HG02981 (cell line): ENCODE measurements at regions not wholly inside any gene's neighbourhood (a gene's known extent, or its start where the extent isn't known, plus 50 kb on each side); places are given as distances from the start of the nearest gene placed in this dataset.
"Not testable (repeated sequence)": the region's sequence is repeated elsewhere in the genome, so short reads cannot be mapped to it uniquely, and the experiment has no call there.

Experiments
- ATAC-seq: cut with Tn5 transposase; IDR thresholded peaks from one replicate; pipeline ENCODE4 v1.9.1; 2021; ENCODE audit warnings: mild to moderate bottlenecking, moderate library complexity; ENCODE audit not compliant: unreplicated experiment

DNA sequence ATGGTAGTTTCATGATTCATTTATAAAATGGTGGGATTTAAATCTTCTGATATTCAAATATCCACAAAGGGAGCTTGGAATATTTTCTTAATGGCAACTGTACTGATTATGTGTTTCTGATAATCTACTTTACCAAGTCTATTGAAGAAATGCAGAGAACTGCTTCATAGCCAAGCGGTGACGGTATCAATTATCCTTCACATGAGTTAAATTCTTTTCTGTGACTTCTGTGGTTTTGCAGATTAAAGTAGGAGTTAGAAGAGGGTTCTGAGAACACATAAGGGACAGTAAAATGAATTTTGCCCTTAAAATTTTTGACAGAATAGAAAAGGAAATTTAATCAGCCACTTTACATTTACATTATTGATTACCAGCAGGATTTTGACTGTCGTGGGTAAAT is 563.2 kb downstream of the GBE1 start:
- ATAC-seq = no peak

GRCh38 chr3:81197386-81197785 is 564.1 kb downstream of the GBE1 start:
- ATAC-seq = no peak

- ATAC-seq = no peak
Measured at GRCh38 chr3:81195478-81195877, 566.0 kb downstream of the GBE1 start.

DNA sequence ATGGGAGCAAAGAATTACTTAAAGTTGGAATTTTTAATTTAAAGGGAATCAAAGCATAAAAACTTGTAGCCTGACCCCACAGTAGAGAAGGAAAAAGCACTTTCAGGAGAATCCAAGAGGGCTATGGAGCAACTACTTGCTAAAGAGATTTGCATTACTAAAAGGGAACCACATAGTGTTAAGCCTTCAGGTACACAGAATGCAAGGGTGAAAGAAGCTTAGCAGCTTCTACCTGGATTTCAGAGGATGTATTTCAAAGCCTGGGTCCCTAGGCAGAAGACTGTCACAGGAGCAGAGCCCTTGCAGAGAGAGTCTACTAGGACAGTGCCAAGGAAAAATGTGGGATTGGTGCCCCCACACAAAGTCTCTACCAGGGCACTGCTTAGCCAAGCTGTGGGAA is 575.0 kb downstream of the GBE1 start:
- no peak for ATAC-seq

DNA sequence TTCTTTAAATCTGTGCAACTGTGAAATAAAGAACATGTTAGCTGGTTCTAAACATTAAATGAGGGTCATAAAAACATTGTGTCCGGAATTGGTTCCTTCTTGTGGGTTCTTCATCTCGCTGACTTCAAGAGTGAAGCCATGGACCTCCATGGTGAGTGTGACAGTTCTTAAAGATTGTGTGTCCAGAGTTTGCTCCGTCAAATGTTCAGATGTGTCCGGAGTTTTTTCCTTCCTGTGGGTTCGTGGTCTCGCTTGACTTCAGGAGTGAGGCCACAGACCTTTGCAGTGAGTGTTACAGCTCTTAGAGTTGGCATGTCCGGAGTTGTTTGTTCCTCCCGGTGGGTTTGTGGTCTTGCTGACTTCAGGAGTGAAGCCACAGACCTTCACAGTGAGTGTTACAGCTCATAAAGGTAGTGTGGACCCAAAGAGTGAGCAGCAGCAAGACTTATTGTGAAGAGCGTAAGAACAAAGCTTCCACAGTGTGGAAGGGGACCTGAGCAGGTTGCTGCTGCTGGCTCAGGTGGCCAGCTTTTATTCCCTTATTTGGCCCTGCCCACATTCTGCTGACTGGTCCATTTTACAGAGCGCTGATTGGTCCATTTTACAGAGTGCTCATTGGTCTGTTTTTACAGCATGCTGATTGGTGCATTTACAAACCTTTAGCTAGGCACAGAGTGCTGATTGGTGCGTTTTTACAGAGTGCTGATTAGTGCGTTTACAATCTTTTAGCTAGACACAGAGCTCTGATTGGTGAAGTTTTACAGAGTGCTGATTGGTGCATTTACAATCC is 579.2 kb downstream of the GBE1 start:
- ATAC-seq = not testable (repeated sequence)

DNA sequence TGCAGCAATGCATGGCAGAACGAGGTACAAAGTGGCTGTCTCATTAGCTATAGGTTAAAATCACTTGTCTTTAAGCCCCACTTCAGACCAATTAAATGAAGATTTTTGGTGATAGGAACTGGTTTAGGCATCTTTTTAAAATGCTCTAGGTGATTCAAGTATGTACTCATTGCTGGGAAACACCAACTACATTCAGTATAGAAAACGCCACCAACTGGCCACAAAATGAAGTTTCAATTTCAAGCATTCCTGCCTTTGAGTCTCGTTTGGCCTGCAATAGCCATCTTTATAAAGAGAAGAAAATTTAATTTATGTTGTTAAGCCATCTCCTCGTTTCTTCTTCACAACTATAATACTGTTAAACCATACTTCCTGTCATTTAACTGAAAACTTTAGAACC is 587.9 kb downstream of the GBE1 start:
- ATAC-seq = peak; percentile 48

DNA sequence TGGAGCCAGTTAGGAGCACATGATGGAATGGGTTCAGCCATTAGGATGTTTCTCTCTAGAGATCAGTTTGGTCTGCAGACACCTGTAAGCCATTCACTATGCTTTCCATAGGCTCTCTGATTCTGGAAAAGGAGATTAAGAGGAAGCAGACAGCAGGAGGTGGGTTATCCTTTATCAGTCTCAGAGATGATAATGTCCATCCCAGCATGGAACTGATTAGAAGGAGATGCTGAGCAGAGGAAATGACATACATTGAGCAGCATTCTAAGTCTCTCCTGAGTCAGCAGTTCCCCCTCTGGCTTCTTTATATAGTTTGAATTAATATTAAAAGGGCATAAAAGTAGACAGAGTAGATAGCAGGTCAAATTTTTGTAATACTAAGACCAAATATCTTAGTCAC is 591.1 kb downstream of the GBE1 start:
- ATAC-seq = no peak

- no peak for ATAC-seq
Measured at GRCh38 chr3:81164806-81165205, 596.6 kb downstream of the GBE1 start.

- no peak for ATAC-seq
Measured at GRCh38 chr3:81161851-81162250, 599.6 kb downstream of the GBE1 start.

DNA sequence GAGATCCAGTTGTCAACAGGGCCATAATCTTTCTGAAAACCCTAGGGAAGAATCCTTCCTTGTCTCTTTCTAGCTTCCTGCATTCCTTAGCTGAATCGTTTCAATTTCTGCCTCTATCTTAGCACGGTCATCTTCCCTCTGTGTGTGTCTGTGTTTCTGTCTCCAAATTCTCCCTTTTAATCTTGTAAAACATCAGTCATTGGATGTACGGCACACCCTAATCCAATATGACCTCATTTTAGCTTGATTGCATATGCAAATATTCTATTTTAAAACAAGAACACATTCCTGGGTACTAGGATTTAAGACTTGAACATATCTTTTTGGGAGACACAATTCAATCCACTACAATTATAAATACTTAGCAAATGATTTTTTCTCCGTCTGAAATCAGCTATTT is 600.3 kb downstream of the GBE1 start:
- no peak for ATAC-seq

- no peak for ATAC-seq
Measured at GRCh38 chr3:81154611-81155143, 606.8 kb downstream of the GBE1 start.

DNA sequence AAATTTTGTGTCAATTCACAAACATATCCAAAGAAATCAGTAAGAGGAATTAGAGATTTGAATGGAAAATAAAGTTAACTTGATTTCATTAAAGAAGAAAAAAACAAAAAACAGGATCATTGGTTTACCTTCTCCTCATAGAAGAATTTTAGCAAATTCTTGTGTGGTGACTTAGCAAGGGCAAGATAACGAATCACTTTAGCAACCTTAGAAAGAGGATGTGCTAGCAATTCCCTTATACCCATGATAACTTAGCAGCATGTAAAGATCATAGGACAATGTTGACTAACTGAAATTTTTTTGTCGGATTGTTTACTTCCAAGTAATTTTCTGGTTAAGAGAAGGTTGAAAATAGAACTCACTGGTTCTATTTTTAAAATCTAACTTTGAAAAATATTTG is 609.3 kb downstream of the GBE1 start:
- ATAC-seq = no peak

DNA sequence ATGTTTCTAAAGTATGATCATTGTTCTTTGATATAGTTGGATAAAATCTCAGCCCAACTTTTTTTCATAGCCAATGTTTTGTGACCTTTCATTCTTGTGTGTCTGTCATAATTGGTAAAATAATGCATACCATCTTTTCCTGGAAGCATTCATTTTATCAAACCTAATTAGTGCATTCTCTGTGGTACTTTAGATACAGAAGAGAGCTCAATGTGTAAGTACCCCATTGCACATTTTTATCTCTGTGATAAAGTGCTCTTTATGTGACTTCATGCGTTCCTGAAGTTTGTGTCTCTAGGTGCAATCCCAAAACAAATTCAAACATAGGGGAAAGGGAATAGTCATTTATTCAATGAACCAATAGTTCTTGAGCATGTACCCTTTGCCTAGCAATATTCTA is 628.5 kb downstream of the GBE1 start:
- ATAC-seq = no peak

DNA sequence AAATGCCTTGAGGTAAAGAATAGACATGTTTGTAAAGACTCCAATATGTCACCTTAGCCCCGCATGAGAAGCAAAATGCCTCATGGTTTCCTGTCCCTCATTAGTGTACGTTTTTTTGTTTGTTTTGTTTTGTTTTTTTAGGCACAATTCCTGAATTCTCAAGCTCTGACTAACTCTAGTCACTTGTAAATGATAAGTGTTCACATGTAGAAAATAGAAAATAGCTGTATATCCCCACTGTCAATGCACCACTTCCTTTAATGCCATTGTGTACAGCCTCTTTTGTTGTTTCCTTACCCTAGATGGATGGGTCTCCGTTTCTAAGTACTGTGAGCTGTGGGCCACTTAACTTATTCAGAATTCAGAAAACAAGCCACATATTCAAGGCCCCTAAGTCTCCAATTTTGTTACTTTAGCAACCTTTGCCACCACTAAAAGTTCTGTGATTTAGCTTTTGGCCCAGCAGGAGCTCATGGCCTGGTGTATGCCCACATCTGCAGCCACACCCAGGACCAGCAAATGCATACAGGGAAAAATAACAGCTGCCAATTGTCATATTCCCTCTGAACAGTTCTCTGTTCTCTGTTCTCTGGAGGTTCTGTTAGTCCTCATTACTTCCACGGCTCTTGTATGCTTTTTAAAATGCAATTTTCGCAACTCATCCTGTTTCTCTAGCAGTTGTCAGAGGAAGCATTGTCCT is 655.5 kb downstream of the GBE1 start:
- ATAC-seq = no peak

DNA sequence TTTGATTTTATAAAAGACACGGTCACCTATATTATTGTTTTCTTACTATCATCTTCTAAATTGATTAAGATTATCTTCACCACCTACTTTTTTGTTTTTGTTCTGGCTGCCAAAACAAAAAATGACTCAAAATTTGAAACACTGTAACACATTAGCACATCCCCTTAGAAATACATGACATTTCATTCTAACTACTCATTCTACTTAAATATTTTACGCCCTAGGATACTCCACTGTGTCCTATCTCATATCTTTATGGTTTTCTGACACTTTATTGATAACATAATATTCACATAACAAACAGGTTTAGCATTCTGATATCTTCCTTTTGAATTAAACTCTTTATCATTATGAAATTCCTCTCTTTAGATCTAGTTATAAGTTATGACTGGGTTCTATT is 656.2 kb downstream of the GBE1 start:
- no peak for ATAC-seq

DNA sequence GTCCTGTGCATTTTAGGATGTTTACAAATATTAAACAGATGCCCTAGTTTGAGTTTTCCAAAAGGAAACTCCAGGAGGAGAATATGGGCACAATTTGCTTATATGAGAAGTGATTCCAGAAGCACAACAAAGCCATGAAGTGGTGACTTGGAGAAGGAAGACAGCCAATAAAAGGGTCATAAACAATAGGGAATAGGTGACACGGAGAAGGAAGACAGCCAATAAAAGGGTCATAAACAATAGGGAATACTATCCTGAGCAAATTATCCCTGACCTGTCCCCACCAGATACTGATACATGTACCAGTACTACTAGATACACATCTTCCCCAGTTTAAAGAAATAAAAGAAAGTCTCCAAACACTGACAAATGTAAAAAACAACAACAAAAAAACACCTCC is 663.6 kb downstream of the GBE1 start:
- ATAC-seq = no peak

- no peak for ATAC-seq
Measured at GRCh38 chr3:81095956-81096355, 665.5 kb downstream of the GBE1 start.

DNA sequence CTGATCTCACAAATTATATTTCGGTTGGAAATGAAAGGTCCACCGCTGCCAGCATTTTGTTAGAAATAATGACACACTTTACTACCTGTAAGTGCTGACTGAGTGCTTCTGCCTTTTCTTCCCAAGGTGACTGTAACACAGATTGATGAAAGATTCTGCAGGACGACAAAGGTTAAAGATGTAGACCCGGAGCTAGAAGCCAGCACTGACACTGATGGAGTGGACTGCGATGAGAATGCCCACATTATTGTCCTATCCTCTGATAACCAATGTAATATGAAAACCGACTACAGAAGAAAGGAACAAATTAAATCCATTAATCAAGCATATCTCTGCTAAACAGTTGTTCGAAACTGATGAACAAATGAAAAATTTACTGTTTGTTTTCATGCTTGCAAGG is 666.5 kb downstream of the GBE1 start:
- no peak for ATAC-seq

DNA sequence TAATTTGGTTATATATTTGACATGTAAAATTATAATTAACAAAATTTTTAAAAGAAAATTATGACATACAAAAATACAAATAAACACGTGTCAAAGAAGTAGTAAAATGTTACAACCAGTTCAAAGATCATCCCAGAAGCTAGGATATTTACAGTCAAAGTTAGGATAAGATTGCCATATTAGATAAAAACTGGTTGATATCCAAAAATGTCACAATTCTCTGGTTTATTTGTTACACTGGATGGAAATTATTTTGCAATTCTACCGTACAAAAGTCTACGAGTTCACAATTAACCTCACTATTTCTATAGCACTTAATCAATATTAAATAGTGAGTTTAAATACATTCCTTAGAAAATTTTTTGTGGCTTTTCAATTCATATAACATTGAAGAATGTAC is 673.8 kb downstream of the GBE1 start:
- ATAC-seq = no peak

GRCh38 chr3:81086348-81086747 is 675.1 kb downstream of the GBE1 start:
- no peak for ATAC-seq

GRCh38 chr3:81080608-81081007 is 680.8 kb downstream of the GBE1 start:
- no peak for ATAC-seq

GRCh38 chr3:81072591-81072990 is 688.9 kb downstream of the GBE1 start:
- no peak for ATAC-seq
